Breast epithelium (tissue), 4 donors: ENCODE measurements at regions not wholly inside any gene's neighbourhood (a gene's known extent, or its start where the extent isn't known, plus 50 kb on each side); places are given as distances from the start of the nearest gene placed in this dataset.
"Not testable (repeated sequence)": the region's sequence is repeated elsewhere in the genome, so short reads cannot be mapped to it uniquely, and the experiment has no call there.

ENCODE experiments used
- DNase-seq, 2 donors: peaks; one replicate each; pipeline ENCODE4 v3.0.0-alpha.2; 2019; ENCODE audit warnings: low spot score in 2 of 2
- H3K27ac ChIP-seq, 2 donors: fragments of 200-600 bp; sonication (generic) in 1 of 2; one replicate each; pipeline ENCODE4 v1.5.1; 2016 to 2019; ENCODE audit warnings: mild to moderate bottlenecking in 1 of 2
- H3K27me3 ChIP-seq, 2 donors: fragments of 200-600 bp; sonication (generic) in 1 of 2; one replicate each; pipeline versions ENCODE4 v1.5.1 to v1.6.0; 2017 to 2019; ENCODE audit warnings: control low read depth in 1 of 2, mild to moderate bottlenecking in 1 of 2
- H3K36me3 ChIP-seq: fragments of 200-600 bp; one replicate; pipeline ENCODE4 v1.5.1; 2019
- H3K4me1 ChIP-seq, 2 donors: fragments of 200-600 bp; sonication (generic); one replicate each; pipeline ENCODE4 v1.5.1; 2016 to 2019; ENCODE audit warnings: control low read depth in 1 of 2
- H3K4me3 ChIP-seq, 3 donors: fragments of 200-600 bp; sonication (generic); 1 replicate in 2 of 3; 2 replicates in 1 of 3; pipeline ENCODE4 v1.5.1; 2016 to 2019; ENCODE audit warnings: mild to moderate bottlenecking in 3 of 3, moderate library complexity in 2 of 3
- H3K9me3 ChIP-seq, 2 donors: fragments of 200-600 bp; sonication (generic) in 1 of 2; one replicate each; pipeline ENCODE4 v1.5.1; 2016 to 2019; ENCODE audit warnings: control low read depth in 1 of 2
- CTCF ChIP-seq, 3 donors: fragments of 450-650 bp; IDR thresholded peaks; one replicate each; pipeline ENCODE4 v1.5.1; 2016 to 2017; ENCODE audit warnings: antibody characterized with exemption in 3 of 3, mild to moderate bottlenecking in 3 of 3, moderate library complexity in 3 of 3
- POLR2A ChIP-seq: fragments of 450-650 bp; IDR thresholded peaks from one replicate; pipeline ENCODE4 v1.6.1; 2016; ENCODE audit warnings: antibody characterized with exemption, mild to moderate bottlenecking, moderate library complexity
- POLR2AphosphoS5 ChIP-seq, 3 donors: sonication (generic); formaldehyde crosslinking; IDR thresholded peaks; one replicate each; pipeline ENCODE4 v1.6.1; 2017; ENCODE audit warnings: antibody characterized with exemption in 3 of 3
- intact Hi-C: fragments of 100-400 bp; cut with DNase I; formaldehyde crosslinking; loops from one replicate; pipeline ENCODE4 v1.15.1; 2023; ENCODE audit warnings: low total_unique reads

GRCh38 chr6:119830494-119831295 lies 481.1 kb upstream of the MAN1A1 start:
- no peak for DNase-seq
- no peaks in the 10 kb centered on the region for H3K27me3 ChIP-seq
- no peaks in the 10 kb centered on the region for H3K4me1 ChIP-seq
- no peak overlapping the region for H3K27ac ChIP-seq
- H3K4me3 ChIP-seq: no peak overlapping the region
- TF ChIP-seq POLR2A (no peak), POLR2AphosphoS5 (IDR thresholded peaks at IDR 0.05) (no peak), CTCF (IDR thresholded peaks at IDR 0.05) (no peak)
- no peaks in the 10 kb centered on the region for H3K9me3 ChIP-seq
- H3K36me3 ChIP-seq: no peaks in the 10 kb centered on the region
- intact Hi-C loops: no loop called here

DNA sequence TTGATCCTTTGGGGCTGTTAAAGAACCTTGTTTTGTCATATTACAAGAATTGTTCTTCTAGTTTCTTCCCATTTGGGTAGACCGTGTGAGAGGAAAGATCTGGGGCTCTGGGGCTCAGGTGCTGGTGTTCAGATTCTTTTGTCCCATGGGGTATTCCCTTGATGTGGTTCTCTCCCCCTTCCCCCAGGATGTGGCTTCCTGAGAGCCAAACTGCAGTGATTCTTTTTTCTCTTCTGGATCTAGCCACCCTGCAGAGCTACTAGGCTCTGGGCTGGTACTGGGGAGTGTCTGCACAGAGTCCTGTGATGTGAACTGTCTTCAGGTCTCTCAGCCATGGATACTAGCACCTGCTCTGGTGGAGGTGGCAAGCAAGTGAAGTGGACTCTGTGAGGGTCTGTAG lies 480.5 kb upstream of the MAN1A1 start:
- intact Hi-C loops: no loop called here
- Histone ChIP-seq H3K27me3 (no peaks in the 10 kb centered on the region), H3K9me3 (no peaks in the 10 kb centered on the region), H3K4me3 (no peak overlapping the region), H3K4me1 (no peaks in the 10 kb centered on the region), H3K27ac (no peak overlapping the region), H3K36me3 (no peaks in the 10 kb centered on the region)
- DNase-seq: no peak
- TF ChIP-seq POLR2AphosphoS5 (IDR thresholded peaks at IDR 0.05) (no peak), CTCF (IDR thresholded peaks at IDR 0.05) (no peak), POLR2A (no peak)

DNA sequence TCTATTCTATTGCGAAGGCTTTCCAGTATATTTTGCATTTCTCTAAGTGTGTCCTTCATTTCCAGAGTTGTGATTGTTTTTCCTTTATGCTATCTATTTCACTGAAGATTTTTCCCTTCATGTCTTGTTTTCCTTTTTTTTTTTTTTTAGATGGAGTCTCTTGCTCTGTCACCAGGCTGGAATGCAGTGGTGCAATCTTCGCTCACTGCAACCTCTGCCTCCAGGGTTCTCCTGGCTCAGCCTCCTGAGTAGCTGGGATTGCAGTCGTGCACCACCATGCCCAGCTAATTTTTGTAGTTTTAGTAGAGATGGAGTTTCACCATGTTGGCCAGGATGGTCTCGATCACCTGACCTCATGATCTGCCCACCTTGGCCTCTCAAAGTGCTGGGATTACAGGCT lies 479.9 kb upstream of the MAN1A1 start:
- intact Hi-C loops, H3K36me3 ChIP-seq, H3K4me3 ChIP-seq, H3K27ac ChIP-seq, H3K4me1 ChIP-seq, H3K27me3 ChIP-seq, H3K9me3 ChIP-seq, DNase-seq: not testable (repeated sequence)

DNA sequence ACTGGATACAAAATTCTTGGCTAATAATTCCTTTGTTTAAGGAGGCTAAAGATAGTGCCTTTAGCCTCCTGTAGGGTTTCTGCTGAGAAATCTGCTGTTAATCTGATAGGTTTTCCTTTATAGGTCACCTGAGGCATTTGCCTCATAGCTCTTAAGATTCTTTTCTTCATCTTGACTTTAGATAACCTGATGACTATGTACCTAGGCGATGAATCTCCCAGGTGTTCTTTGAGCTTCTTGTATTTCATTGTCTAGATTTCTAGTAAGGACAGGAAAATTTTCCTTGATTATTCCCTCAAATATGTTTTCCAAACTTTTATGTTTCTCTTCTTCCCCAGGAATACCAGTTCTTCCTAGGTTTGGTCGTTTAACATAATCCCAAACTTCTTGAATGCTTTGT lies 479.4 kb upstream of the MAN1A1 start:
- TF ChIP-seq POLR2AphosphoS5 (IDR thresholded peaks at IDR 0.05): no peak
- Histone ChIP-seq H3K4me1 (no peaks in the 10 kb centered on the region), H3K36me3 (peaks cover 3% of the 10 kb centered on the region), H3K27ac (no peak overlapping the region), H3K4me3 (no peak overlapping the region), H3K27me3 (no peaks in the 10 kb centered on the region), H3K9me3 (no peaks in the 10 kb centered on the region)
- intact Hi-C loops: no loop called here
- DNase-seq: no peak

GRCh38 chr6:119821380-119821779 lies 471.8 kb upstream of the MAN1A1 start:
- Histone ChIP-seq H3K27me3 (no peaks in the 10 kb centered on the region), H3K9me3 (no peaks in the 10 kb centered on the region), H3K4me3 (no peak overlapping the region), H3K27ac (no peak overlapping the region), H3K4me1 (no peaks in the 10 kb centered on the region), H3K36me3 (peaks cover 3% of the 10 kb centered on the region)
- intact Hi-C loops: no loop called here
- TF ChIP-seq CTCF (IDR thresholded peaks at IDR 0.05) (no peak), POLR2A (no peak), POLR2AphosphoS5 (IDR thresholded peaks at IDR 0.05) (no peak)
- DNase-seq: no peak

- intact Hi-C loops: no loop called here
- no peak for TF ChIP-seq POLR2A
- TF ChIP-seq CTCF (IDR thresholded peaks at IDR 0.05): no peak
- TF ChIP-seq POLR2AphosphoS5 (IDR thresholded peaks at IDR 0.05): no peak
- no peaks in the 10 kb centered on the region for H3K9me3 ChIP-seq
- H3K4me1 ChIP-seq: no peaks in the 10 kb centered on the region
- no peak overlapping the region for H3K4me3 ChIP-seq
- no peaks in the 10 kb centered on the region for H3K36me3 ChIP-seq
- H3K27me3 ChIP-seq: no peaks in the 10 kb centered on the region
- DNase-seq: no peak
- H3K27ac ChIP-seq: no peak overlapping the region
Observed at GRCh38 chr6:119818876-119819275, 469.3 kb upstream of the MAN1A1 start.
